Neural progenitor cell (in vitro differentiated cells): ENCODE measurements at regions not wholly inside any gene's neighbourhood (a gene's known extent, or its start where the extent isn't known, plus 50 kb on each side); places are given as distances from the start of the nearest gene placed in this dataset.

Experiments
- CTCF ChIP-seq: fragments of 200-600 bp; sonication (generic); IDR thresholded peaks from 2 replicates; pipeline ENCODE4 v1.5.1; 2017; ENCODE audit warnings: antibody characterized with exemption, mild to moderate bottlenecking
- EZH2 ChIP-seq: fragments of 200-600 bp; sonication (generic); IDR thresholded peaks from 2 replicates; pipeline ENCODE4 v1.6.1; 2017; ENCODE audit warnings: antibody characterized with exemption, mild to moderate bottlenecking, moderate library complexity
- EZH2phosphoT487 ChIP-seq: fragments of 200-600 bp; sonication (generic); IDR thresholded peaks from 2 replicates; pipeline ENCODE4 v1.6.1; 2017; ENCODE audit warnings: antibody characterized with exemption

DNA sequence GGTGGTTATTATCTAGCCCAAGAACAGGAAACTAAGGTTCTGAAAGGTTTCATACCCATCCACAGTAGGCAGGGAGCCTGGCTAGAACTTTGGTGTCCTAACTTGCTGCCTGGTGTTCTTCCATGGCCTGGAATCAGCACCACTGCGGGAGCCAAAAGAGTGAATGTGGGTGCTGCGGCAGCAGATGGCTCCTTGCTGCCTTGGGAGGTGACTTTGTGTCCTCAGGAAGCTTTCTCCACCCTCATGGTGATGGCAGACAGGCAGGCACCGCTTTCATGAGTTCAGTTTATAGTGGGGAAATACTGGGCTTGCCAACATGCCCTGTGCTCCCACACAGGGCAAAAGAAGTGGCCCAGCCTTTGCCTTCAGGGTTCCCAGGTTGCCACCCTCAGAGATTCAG, 385.2 kb downstream of the BCL11A start:
- no peak for TF ChIP-seq CTCF
- TF ChIP-seq EZH2phosphoT487, result no peak
- TF ChIP-seq EZH2, result no peak
